ENCODE measurements at regions not wholly inside any gene's neighbourhood (a gene's known extent, or its start where the extent isn't known, plus 50 kb on each side); places are given as distances from the start of the nearest gene placed in this dataset.

- DNase-seq (ENCODE audit: low read depth in 3 of 3, low spot score in 1 of 3) = no peak
Measured at GRCh38 chr9:70478963-70479641, 64.6 kb upstream of the KLF9 start.

GRCh38 chr9:70477907-70478480 is 63.5 kb upstream of the KLF9 start:
- no peak for DNase-seq (ENCODE audit: low read depth in 3 of 3, low spot score in 1 of 3)

DNA sequence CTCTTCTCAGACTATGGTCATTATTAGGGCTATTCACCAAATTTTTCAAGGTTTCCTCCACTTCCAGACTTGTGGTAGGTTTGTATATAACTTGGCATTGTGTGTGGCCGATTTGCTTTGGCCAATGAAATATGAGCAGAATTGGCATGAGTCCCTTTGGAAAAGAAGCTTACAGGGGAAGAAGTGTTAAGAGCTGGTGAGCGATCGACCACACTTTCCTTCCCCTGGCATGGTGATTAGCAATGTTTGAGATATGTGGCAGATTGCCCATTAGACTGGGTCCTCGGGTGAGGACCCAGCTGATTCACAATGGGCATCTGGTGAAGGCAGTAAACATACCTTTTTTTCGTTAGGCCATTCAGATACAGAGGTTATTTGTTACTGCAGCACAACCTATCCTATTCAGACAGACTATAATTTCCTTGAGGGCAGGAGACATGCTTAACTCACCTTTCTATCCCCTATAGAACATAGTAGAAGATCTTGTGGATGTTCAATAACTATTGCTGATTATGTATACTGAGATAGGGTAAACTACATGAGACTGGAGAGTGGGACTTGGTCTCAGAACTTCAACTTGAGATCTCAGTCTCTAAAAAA is 62.8 kb upstream of the KLF9 start:
- no peak for DNase-seq (ENCODE audit: low read depth in 3 of 3, low spot score in 1 of 3)

GRCh38 chr9:70475211-70475610 is 60.8 kb upstream of the KLF9 start:
- DNase-seq (ENCODE audit: low read depth in 3 of 3, low spot score in 1 of 3) = no peak

DNA sequence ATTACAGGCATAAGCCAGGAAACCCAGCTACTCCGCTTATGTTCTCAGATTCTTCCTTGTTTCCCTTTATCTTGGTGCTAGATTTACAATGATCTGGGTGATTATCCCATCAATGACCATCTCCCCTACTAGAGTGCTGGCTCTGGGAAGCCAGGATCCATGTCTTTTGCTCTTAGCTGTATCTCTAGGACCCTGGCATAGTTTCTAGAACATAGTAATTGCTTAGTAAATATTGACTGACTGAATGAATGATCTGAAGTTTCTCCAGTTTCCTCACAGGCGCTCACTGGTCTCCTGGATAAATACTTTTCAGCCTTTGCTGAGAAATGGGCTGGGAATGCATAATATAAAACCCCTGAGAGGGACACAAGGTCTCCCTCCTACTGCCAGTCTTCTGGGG is 60.0 kb upstream of the KLF9 start:
- no peak for DNase-seq (ENCODE audit: low read depth in 3 of 3, low spot score in 1 of 3)

GRCh38 chr9:70472268-70473249 is 58.1 kb upstream of the KLF9 start:
- DNase-seq (ENCODE audit: low read depth in 3 of 3, low spot score in 1 of 3) = no peak

DNA sequence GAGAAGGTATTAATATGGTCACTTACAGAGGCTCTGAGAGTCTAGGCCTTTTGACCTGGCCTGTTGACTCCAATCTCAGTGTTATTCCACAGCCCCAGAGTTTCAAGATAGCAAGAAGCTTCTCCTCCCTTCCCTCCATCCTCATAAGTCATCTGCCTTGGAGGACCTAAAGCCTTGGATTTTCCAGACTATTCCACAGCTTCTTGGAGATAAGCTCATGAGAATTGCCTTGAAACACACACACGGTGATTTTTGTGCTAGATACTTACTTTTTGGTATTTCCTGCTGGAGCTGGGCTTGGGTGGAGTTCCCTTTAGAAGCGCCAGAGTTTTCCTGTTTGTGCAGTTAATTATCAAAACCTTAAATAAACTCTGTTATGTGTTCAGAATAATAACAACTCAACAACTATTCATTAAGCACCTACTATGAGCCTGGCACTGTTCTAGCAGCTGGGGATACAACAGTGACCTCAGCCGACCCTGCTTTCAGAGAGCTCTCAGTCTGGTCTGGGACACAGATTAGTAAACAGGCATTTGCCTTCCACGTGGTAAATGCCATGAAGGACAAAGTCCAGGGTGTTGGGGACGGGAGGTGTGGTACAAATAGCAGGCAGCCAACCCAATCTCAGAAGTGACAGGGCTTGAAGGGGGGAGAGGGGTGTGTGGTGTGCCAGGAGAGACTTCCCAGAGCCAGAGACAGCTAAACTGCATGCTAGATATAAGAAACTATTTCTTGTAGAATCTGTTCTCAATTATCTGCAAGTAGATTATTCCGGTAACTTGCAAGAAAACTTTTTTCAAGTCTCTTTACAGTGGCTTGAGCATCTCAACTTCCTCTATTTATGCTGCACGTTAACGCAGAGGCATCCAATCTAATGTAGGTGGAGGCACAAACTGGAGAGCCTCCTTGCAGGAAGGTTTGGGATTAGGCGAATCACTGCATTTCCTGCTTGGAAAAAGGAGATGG is 55.9 kb upstream of the KLF9 start:
- no peak for DNase-seq (ENCODE audit: low read depth in 3 of 3, low spot score in 1 of 3)

- no peak for DNase-seq (ENCODE audit: low read depth in 3 of 3, low spot score in 1 of 3)
Measured at GRCh38 chr9:70468291-70468690, 53.8 kb upstream of the KLF9 start.

DNA sequence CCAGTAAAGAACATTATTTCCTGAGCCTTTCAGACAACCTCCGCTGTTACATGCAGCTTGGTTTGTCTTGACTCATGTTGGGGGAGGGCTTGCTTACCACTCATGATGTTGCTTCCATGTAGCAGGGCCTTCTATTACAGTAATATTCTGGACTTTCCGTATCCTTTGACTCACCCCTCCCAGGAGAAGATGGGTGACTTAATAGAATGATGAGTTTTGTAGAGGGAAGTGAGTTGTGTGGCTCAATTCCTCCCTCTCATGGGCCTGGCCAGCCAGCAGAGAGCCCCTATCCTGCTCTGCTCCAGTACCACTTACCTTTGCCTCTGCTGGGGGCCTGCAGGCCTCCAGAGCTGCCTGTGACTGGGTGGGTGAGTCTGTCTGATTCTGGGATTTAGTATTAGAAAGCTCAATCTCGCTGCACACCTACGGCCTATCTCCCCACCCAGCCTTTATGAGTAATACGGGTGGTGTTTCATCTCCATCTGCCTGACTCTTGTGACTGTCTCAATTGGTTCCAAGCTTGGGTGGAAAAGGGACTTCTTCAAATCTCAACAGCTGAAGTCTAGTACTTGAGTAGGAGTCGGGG is 52.6 kb upstream of the KLF9 start:
- DNase-seq (ENCODE audit: low read depth in 3 of 3, low spot score in 1 of 3) = peak in 1 of 3 donors; percentile 15

GRCh38 chr9:70465904-70466303 is 51.4 kb upstream of the KLF9 start:
- DNase-seq (ENCODE audit: low read depth in 3 of 3, low spot score in 1 of 3) = no peak

GRCh38 chr9:70465398-70465797 is 50.9 kb upstream of the KLF9 start:
- DNase-seq (ENCODE audit: low read depth in 3 of 3, low spot score in 1 of 3) = no peak

All from stimulated activated CD4-positive, alpha-beta T cell treated with anti-CD3 and anti-CD28 coated beads, TNF-alpha, amount 100 ng/mL, for 1 hour (primary cell).